ENCODE measurements at regions not wholly inside any gene's neighbourhood (a gene's known extent, or its start where the extent isn't known, plus 50 kb on each side); places are given as distances from the start of the nearest gene placed in this dataset.

- Histone ChIP-seq H3K27ac (ENCODE audit: low read length) (no peak overlapping the region), H3K9me2 (ENCODE audit: insufficient read depth, low read length) (no peaks in the 10 kb centered on the region), H4K20me1 (ENCODE audit: insufficient read depth) (no peaks in the 10 kb centered on the region), H3K4me2 (ENCODE audit: low read length) (no peak overlapping the region), H3K4me3 (ENCODE audit: low read length) (no peak overlapping the region), H3K79me2 (replicated peaks; ENCODE audit: insufficient read depth, low read length) (no peaks in the 10 kb centered on the region), H3K36me3 (ENCODE audit: insufficient read depth, low read length) (no peaks in the 10 kb centered on the region), H2AFZ (ENCODE audit: low read depth, low read length) (no peak overlapping the region), H3F3A (ENCODE audit: insufficient read depth, low read length, poor library complexity, severe bottlenecking) (no peaks in the 10 kb centered on the region), H3K9ac (ENCODE audit: low read length) (no peak overlapping the region), H3K9me3 (ENCODE audit: low read length) (no peaks in the 10 kb centered on the region), H3K27me3 (ENCODE audit: insufficient read depth, low read depth, low read length) (no peaks in the 10 kb centered on the region)
- no peak for TF ChIP-seq EZH2 (IDR thresholded peaks at IDR 0.05; ENCODE audit: borderline replicate concordance, insufficient read depth, low read length, poor library complexity, severe bottlenecking)
- TF ChIP-seq REST (IDR thresholded peaks at IDR 0.05; ENCODE audit: borderline replicate concordance): no peak
- no peak for TF ChIP-seq MXI1 (conservative IDR thresholded peaks at IDR 0.05; ENCODE audit: poor library complexity, severe bottlenecking)
- no peak for TF ChIP-seq TAF1 (IDR thresholded peaks at IDR 0.05; ENCODE audit: low read depth)
- no peak for TF ChIP-seq CTCF (IDR thresholded peaks at IDR 0.05; ENCODE audit: poor library complexity, severe bottlenecking)
- no peak for TF ChIP-seq POLR2AphosphoS5 (IDR thresholded peaks at IDR 0.05)
- no peak for TF ChIP-seq RAD21 (conservative IDR thresholded peaks at IDR 0.05)
- TF ChIP-seq EP300 (conservative IDR thresholded peaks at IDR 0.05; ENCODE audit: poor library complexity, severe bottlenecking): no peak
- TF ChIP-seq SMC3 (conservative IDR thresholded peaks at IDR 0.05; ENCODE audit: poor library complexity): no peak
These were observed 66.3 kb upstream of the COL5A1 start for GRCh38 chr9:134575103-134575900.

GRCh38 chr9:134575901-134576176 is 65.8 kb upstream of the COL5A1 start:
- no peaks in the 10 kb centered on the region for H3K27me3 ChIP-seq (ENCODE audit: insufficient read depth, low read depth, low read length)
- no peaks in the 10 kb centered on the region for H3K36me3 ChIP-seq (ENCODE audit: insufficient read depth, low read length)
- no peak overlapping the region for H3K27ac ChIP-seq (ENCODE audit: low read length)
- H4K20me1 ChIP-seq (ENCODE audit: insufficient read depth): no peaks in the 10 kb centered on the region
- no peak overlapping the region for H3K9ac ChIP-seq (ENCODE audit: low read length)
- H3K9me2 ChIP-seq (ENCODE audit: insufficient read depth, low read length): no peaks in the 10 kb centered on the region
- no peaks in the 10 kb centered on the region for H3K9me3 ChIP-seq (ENCODE audit: low read length)
- no peak for TF ChIP-seq TAF1 (IDR thresholded peaks at IDR 0.05; ENCODE audit: low read depth)
- no peak for TF ChIP-seq RAD21 (conservative IDR thresholded peaks at IDR 0.05)
- H3K79me2 ChIP-seq (replicated peaks; ENCODE audit: insufficient read depth, low read length): no peaks in the 10 kb centered on the region
- H2AFZ ChIP-seq (ENCODE audit: low read depth, low read length): no peak overlapping the region
- no peak overlapping the region for H3K4me3 ChIP-seq (ENCODE audit: low read length)
- no peaks in the 10 kb centered on the region for H3F3A ChIP-seq (ENCODE audit: insufficient read depth, low read length, poor library complexity, severe bottlenecking)
- no peak overlapping the region for H3K4me2 ChIP-seq (ENCODE audit: low read length)
